ENCODE measurements at regions not wholly inside any gene's neighbourhood (a gene's known extent, or its start where the extent isn't known, plus 50 kb on each side); places are given as distances from the start of the nearest gene placed in this dataset.

GRCh38 chr6:134117409-134117808, 65.0 kb upstream of the SLC2A12 start:
- peak; percentile 50 for DNase-seq

- no peak for DNase-seq
Measured at GRCh38 chr6:134115715-134116074, 63.3 kb upstream of the SLC2A12 start.

GRCh38 chr6:134114918-134115714, 62.7 kb upstream of the SLC2A12 start:
- DNase-seq, result no peak

GRCh38 chr6:134114489-134114888, 62.1 kb upstream of the SLC2A12 start:
- DNase-seq, result no peak

- DNase-seq, result no peak
Measured at GRCh38 chr6:134111726-134112125, 59.3 kb upstream of the SLC2A12 start.

GRCh38 chr6:134111062-134111677, 58.7 kb upstream of the SLC2A12 start:
- peak; percentile 90 for DNase-seq

GRCh38 chr6:134106702-134107101, 54.3 kb upstream of the SLC2A12 start:
- DNase-seq, result no peak

GRCh38 chr6:134105940-134106339, 53.5 kb upstream of the SLC2A12 start:
- DNase-seq, result no peak

- DNase-seq, result no peak
Measured at GRCh38 chr6:134103006-134103405, 50.6 kb upstream of the SLC2A12 start.
